PFSK-1 (cell line): ENCODE measurements at regions not wholly inside any gene's neighbourhood (a gene's known extent, or its start where the extent isn't known, plus 50 kb on each side); places are given as distances from the start of the nearest gene placed in this dataset.

Source experiments
- REST ChIP-seq, 2 experiments: IDR thresholded peaks; 2 replicates each; pipeline versions ENCODE4 v1.6.1 to v1.8.0; 2011 to 2012; ENCODE audit warnings: low read depth in 2 of 2, low read length in 2 of 2, control low read depth in 1 of 2, inconsistent platforms in 1 of 2, mild to moderate bottlenecking in 1 of 2, moderate library complexity in 1 of 2; ENCODE audit not compliant: insufficient read depth in 1 of 2
- SIN3A ChIP-seq: IDR thresholded peaks from 2 replicates; pipeline ENCODE4 v1.6.1; 2012; ENCODE audit warnings: mild to moderate bottlenecking, low read length, moderate library complexity, borderline replicate concordance; ENCODE audit not compliant: insufficient read depth

- TF ChIP-seq SIN3A: no peak
- TF ChIP-seq REST (IDR thresholded peaks at IDR 0.05; ENCODE audit: insufficient read depth in 1 of 2, low read depth in 2 of 2, low read length in 2 of 2): no peak
These were observed 191.8 kb upstream of the DPYD start for GRCh38 chr1:98112626-98113025.
